ENCODE measurements at regions not wholly inside any gene's neighbourhood (a gene's known extent, or its start where the extent isn't known, plus 50 kb on each side); places are given as distances from the start of the nearest gene placed in this dataset.

GRCh38 chr13:62049992-62050391 is 634.3 kb upstream of the PCDH20 start:
- FAIRE-seq (no peak), DNase-seq (ENCODE audit: low read depth) (no peak)
- Histone ChIP-seq H3K27ac (ENCODE audit: low read depth, low read length) (no peak overlapping the region), H3K27me3 (ENCODE audit: insufficient read depth, low read length) (no peaks in the 10 kb centered on the region), H3K9ac (ENCODE audit: low read length) (no peak overlapping the region), H3K4me1 (ENCODE audit: insufficient read depth, low read length) (no peaks in the 10 kb centered on the region), H3K79me2 (ENCODE audit: insufficient read depth, low read length) (no peaks in the 10 kb centered on the region), H3K36me3 (ENCODE audit: insufficient read depth, low read length) (no peaks in the 10 kb centered on the region), H3K9me3 (ENCODE audit: insufficient read depth, low read depth, low read length) (no peaks in the 10 kb centered on the region), H3K4me2 (ENCODE audit: low read length) (no peak overlapping the region), H4K20me1 (ENCODE audit: insufficient read depth, low read length) (no peaks in the 10 kb centered on the region), H3K4me3 (ENCODE audit: insufficient read depth, low read depth, low read length) (no peak overlapping the region), H2AFZ (ENCODE audit: low read depth, low read length) (no peak overlapping the region)
- no peak for TF ChIP-seq EZH2 (IDR thresholded peaks at IDR 0.05; ENCODE audit: insufficient read depth, low read length)
- TF ChIP-seq, protein P1, sequence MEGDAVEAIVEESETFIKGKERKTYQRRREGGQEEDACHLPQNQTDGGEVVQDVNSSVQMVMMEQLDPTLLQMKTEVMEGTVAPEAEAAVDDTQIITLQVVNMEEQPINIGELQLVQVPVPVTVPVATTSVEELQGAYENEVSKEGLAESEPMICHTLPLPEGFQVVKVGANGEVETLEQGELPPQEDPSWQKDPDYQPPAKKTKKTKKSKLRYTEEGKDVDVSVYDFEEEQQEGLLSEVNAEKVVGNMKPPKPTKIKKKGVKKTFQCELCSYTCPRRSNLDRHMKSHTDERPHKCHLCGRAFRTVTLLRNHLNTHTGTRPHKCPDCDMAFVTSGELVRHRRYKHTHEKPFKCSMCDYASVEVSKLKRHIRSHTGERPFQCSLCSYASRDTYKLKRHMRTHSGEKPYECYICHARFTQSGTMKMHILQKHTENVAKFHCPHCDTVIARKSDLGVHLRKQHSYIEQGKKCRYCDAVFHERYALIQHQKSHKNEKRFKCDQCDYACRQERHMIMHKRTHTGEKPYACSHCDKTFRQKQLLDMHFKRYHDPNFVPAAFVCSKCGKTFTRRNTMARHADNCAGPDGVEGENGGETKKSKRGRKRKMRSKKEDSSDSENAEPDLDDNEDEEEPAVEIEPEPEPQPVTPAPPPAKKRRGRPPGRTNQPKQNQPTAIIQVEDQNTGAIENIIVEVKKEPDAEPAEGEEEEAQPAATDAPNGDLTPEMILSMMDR (IDR thresholded peaks at IDR 0.05; ENCODE audit: insufficient read depth, low read depth, low read length): no peak
- Mint-ChIP-seq H3K4me3 (ENCODE audit: unreplicated experiment) (no peak overlapping the region), H3K9me3 (ENCODE audit: unreplicated experiment) (peaks cover 3% of the 10 kb centered on the region), H3K27ac (ENCODE audit: unreplicated experiment) (no peak overlapping the region), H3K36me3 (ENCODE audit: low read depth, unreplicated experiment) (peaks cover 2% of the 10 kb centered on the region), H3K4me1 (ENCODE audit: low read depth, unreplicated experiment) (no peaks in the 10 kb centered on the region), H3K27me3 (ENCODE audit: low read depth, unreplicated experiment) (no peaks in the 10 kb centered on the region)

DNA sequence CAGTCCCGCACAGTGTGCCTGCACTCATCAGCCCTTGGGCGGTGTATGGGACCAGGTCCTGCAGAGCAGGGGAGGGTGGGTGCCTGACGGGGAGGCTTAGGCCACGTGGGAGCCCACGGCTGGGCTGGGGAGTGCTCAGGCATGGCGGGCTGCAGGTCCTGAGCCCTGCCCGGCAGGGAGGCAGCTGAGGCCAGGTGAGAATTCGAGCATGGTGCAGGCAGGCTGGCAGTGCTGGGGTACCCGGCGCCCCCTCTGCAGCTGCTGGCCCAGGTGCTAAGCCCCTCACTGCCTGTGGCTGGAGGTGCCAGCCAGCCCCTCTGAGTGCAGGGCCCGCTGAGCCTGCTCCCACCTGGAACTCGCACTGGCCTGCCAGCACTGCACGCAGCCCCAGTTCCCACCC is 630.9 kb upstream of the PCDH20 start:
- H3K4me3 Mint-ChIP-seq (ENCODE audit: unreplicated experiment): no peak overlapping the region
- Histone ChIP-seq H3K36me3 (ENCODE audit: insufficient read depth, low read length) (no peaks in the 10 kb centered on the region), H2AFZ (ENCODE audit: low read depth, low read length) (no peak overlapping the region), H3K79me2 (ENCODE audit: insufficient read depth, low read length) (no peaks in the 10 kb centered on the region), H3K9ac (ENCODE audit: low read length) (no peak overlapping the region), H3K4me3 (ENCODE audit: insufficient read depth, low read depth, low read length) (no peak overlapping the region), H3K27me3 (ENCODE audit: insufficient read depth, low read length) (no peaks in the 10 kb centered on the region), H3K9me3 (ENCODE audit: insufficient read depth, low read depth, low read length) (no peaks in the 10 kb centered on the region), H3K4me2 (ENCODE audit: low read length) (no peak overlapping the region), H3K4me1 (ENCODE audit: insufficient read depth, low read length) (no peaks in the 10 kb centered on the region), H3K27ac (ENCODE audit: low read depth, low read length) (no peak overlapping the region), H4K20me1 (ENCODE audit: insufficient read depth, low read length) (no peaks in the 10 kb centered on the region)
- no peaks in the 10 kb centered on the region for H3K4me1 Mint-ChIP-seq (ENCODE audit: low read depth, unreplicated experiment)
- no peaks in the 10 kb centered on the region for H3K9me3 Mint-ChIP-seq (ENCODE audit: unreplicated experiment)
- H3K27me3 Mint-ChIP-seq (ENCODE audit: low read depth, unreplicated experiment): no peaks in the 10 kb centered on the region
- FAIRE-seq: no peak
- TF ChIP-seq EZH2 (IDR thresholded peaks at IDR 0.05; ENCODE audit: insufficient read depth, low read length): no peak
- TF ChIP-seq, protein P1 (IDR thresholded peaks at IDR 0.05; ENCODE audit: insufficient read depth, low read depth, low read length): no peak
- H3K27ac Mint-ChIP-seq (ENCODE audit: unreplicated experiment): no peak overlapping the region
- DNase-seq (ENCODE audit: low read depth): no peak
- no peaks in the 10 kb centered on the region for H3K36me3 Mint-ChIP-seq (ENCODE audit: low read depth, unreplicated experiment)

DNA sequence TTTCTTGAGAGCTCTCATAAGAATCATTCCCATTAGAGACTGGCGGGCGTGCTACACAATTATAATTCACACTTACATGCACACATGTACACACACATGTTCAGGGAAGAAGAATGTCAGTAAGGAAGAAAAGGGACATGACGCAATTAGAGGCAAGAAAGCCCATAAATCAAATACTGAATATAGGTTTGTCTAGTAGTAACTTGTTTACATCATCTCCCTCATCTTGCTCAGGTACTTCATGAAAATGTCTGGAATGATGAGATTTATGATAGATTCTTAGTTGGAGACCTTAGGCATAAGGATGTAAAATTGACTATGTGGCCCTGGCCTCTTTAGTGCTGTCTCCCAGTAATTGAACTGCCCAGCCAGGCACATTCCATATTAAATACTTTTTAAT is 628.0 kb upstream of the PCDH20 start:
- H2AFZ ChIP-seq (ENCODE audit: low read depth, low read length): no peak overlapping the region
- no peaks in the 10 kb centered on the region for H3K36me3 Mint-ChIP-seq (ENCODE audit: low read depth, unreplicated experiment)
- no peak overlapping the region for H3K9ac ChIP-seq (ENCODE audit: low read length)
- H3K4me2 ChIP-seq (ENCODE audit: low read length): no peak overlapping the region
- DNase-seq (ENCODE audit: low read depth) (no peak), FAIRE-seq (no peak)
- H3K27me3 Mint-ChIP-seq (ENCODE audit: low read depth, unreplicated experiment): no peaks in the 10 kb centered on the region
- H3K4me1 Mint-ChIP-seq (ENCODE audit: low read depth, unreplicated experiment): no peaks in the 10 kb centered on the region
- H3K27ac Mint-ChIP-seq (ENCODE audit: unreplicated experiment): no peak overlapping the region
- no peaks in the 10 kb centered on the region for H3K36me3 ChIP-seq (ENCODE audit: insufficient read depth, low read length)
- no peak overlapping the region for H3K4me3 Mint-ChIP-seq (ENCODE audit: unreplicated experiment)
- H3K9me3 Mint-ChIP-seq (ENCODE audit: unreplicated experiment): no peaks in the 10 kb centered on the region
- no peaks in the 10 kb centered on the region for H3K4me1 ChIP-seq (ENCODE audit: insufficient read depth, low read length)
- TF ChIP-seq EZH2 (IDR thresholded peaks at IDR 0.05; ENCODE audit: insufficient read depth, low read length): no peak
- TF ChIP-seq, protein P1 (IDR thresholded peaks at IDR 0.05; ENCODE audit: insufficient read depth, low read depth, low read length): no peak
- no peaks in the 10 kb centered on the region for H3K79me2 ChIP-seq (ENCODE audit: insufficient read depth, low read length)
- H3K9me3 ChIP-seq (ENCODE audit: insufficient read depth, low read depth, low read length): no peaks in the 10 kb centered on the region
- H3K4me3 ChIP-seq (ENCODE audit: insufficient read depth, low read depth, low read length): no peak overlapping the region
- no peak overlapping the region for H3K27ac ChIP-seq (ENCODE audit: low read depth, low read length)
- H4K20me1 ChIP-seq (ENCODE audit: insufficient read depth, low read length): no peaks in the 10 kb centered on the region
- H3K27me3 ChIP-seq (ENCODE audit: insufficient read depth, low read length): no peaks in the 10 kb centered on the region

All from astrocyte (in vitro differentiated cells and primary cell).